HEK293 (cell line): ENCODE measurements at regions not wholly inside any gene's neighbourhood (a gene's known extent, or its start where the extent isn't known, plus 50 kb on each side); places are given as distances from the start of the nearest gene placed in this dataset.

Source experiments
- CTCF ChIA-PET: fragments of 350-600 bp; formaldehyde crosslinking; extraction: SDS; loops from one replicate; lab custom pipeline; 2021; ENCODE audit warnings: antibody characterized with exemption; lab: Yijun Ruan, JAX
- POLR2A ChIA-PET: fragments of 300-600 bp; formaldehyde crosslinking; extraction: SDS; loops from one replicate; lab custom pipeline; 2020; ENCODE audit warnings: antibody characterized with exemption, inconsistent platforms; lab: Yijun Ruan, JAX
- H3K27ac ChIP-seq: fragments of 200-500 bp; sonication (Bioruptor generic); 2 replicates; pipeline ENCODE4 v1.5.1; 2014; ENCODE audit warnings: low read depth, low read length, control low read depth, inconsistent platforms; ENCODE audit errors: extremely low read depth
- H3K36me3 ChIP-seq, 2 experiments: fragments of 200-500 bp in 1 of 2; sonication (Bioruptor generic) in 1 of 2; 1 replicate in 1 of 2; 2 replicates in 1 of 2; pipeline ENCODE4 v1.5.1; 2014 to 2017; ENCODE audit warnings: inconsistent platforms in 2 of 2, low read length in 2 of 2; ENCODE audit not compliant: control insufficient read depth in 2 of 2, insufficient read depth in 1 of 2
- H3K4me1 ChIP-seq: fragments of 200-500 bp; sonication (Bioruptor generic); 2 replicates; pipeline ENCODE4 v1.5.1; 2014; ENCODE audit warnings: mild to moderate bottlenecking, low read length, inconsistent platforms; ENCODE audit not compliant: control insufficient read depth, insufficient read depth
- H3K4me3 ChIP-seq: 2 replicates; pipeline ENCODE4 v1.5.1; 2011; ENCODE audit warnings: low read depth, mild to moderate bottlenecking, control low read depth, low read length, moderate library complexity
- H3K9me3 ChIP-seq: fragments of 200-500 bp; sonication (Bioruptor generic); 2 replicates; pipeline ENCODE4 v1.5.1; 2014; ENCODE audit warnings: low read depth, low read length, inconsistent platforms; ENCODE audit not compliant: control insufficient read depth, insufficient read depth
- MEIS1 ChIP-seq: sonication (generic); formaldehyde crosslinking; IDR thresholded peaks from 2 replicates; pipeline ENCODE4 v1.8.1; 2022; ENCODE audit warnings: missing genetic modification reagents, mild to moderate bottlenecking, borderline replicate concordance
- SP3 ChIP-seq: fragments of 450-650 bp; formaldehyde crosslinking; IDR thresholded peaks from 2 replicates; pipeline ENCODE4 v1.5.1; 2016; ENCODE audit warnings: missing biosample characterization, missing genetic modification characterization
- ZBTB11 ChIP-seq: fragments of 450-650 bp; formaldehyde crosslinking; conservative IDR thresholded peaks from 2 replicates; pipeline ENCODE4 v1.5.1; 2016; ENCODE audit warnings: low read depth, missing biosample characterization, missing genetic modification characterization
- ZBTB21 ChIP-seq: fragments of 450-650 bp; formaldehyde crosslinking; IDR thresholded peaks from 2 replicates; pipeline ENCODE4 v1.5.1; 2017; ENCODE audit warnings: missing biosample characterization, missing genetic modification characterization
- ZFHX2 ChIP-seq: fragments of 450-650 bp; formaldehyde crosslinking; conservative IDR thresholded peaks from 2 replicates; pipeline ENCODE4 v1.5.1; 2016; ENCODE audit warnings: missing biosample characterization, missing genetic modification characterization
- ZFP69B ChIP-seq: fragments of 450-650 bp; formaldehyde crosslinking; IDR thresholded peaks from 2 replicates; pipeline ENCODE4 v1.5.1; 2016; ENCODE audit warnings: missing biosample characterization, missing genetic modification characterization
- ZNF157 ChIP-seq: fragments of 450-650 bp; formaldehyde crosslinking; IDR thresholded peaks from 2 replicates; pipeline ENCODE4 v1.5.1; 2016; ENCODE audit warnings: missing biosample characterization, missing genetic modification characterization
- ZNF2 ChIP-seq: fragments of 450-650 bp; formaldehyde crosslinking; IDR thresholded peaks from 2 replicates; pipeline ENCODE4 v1.5.1; 2016; ENCODE audit warnings: missing biosample characterization, missing genetic modification characterization
- ZNF239 ChIP-seq: fragments of 450-650 bp; formaldehyde crosslinking; IDR thresholded peaks from 2 replicates; pipeline ENCODE4 v1.5.1; 2016; ENCODE audit warnings: missing biosample characterization, missing genetic modification characterization
- ZNF292 ChIP-seq: fragments of 450-650 bp; formaldehyde crosslinking; IDR thresholded peaks from 2 replicates; pipeline ENCODE4 v1.5.1; 2016; ENCODE audit warnings: low read depth, missing biosample characterization, missing genetic modification characterization, borderline replicate concordance
- ZNF350 ChIP-seq: fragments of 450-650 bp; formaldehyde crosslinking; IDR thresholded peaks from 2 replicates; pipeline ENCODE4 v1.5.0; 2017; ENCODE audit warnings: missing biosample characterization, mild to moderate bottlenecking, missing genetic modification characterization
- ZNF394 ChIP-seq: fragments of 450-650 bp; formaldehyde crosslinking; IDR thresholded peaks from 2 replicates; pipeline ENCODE4 v1.5.1; 2016; ENCODE audit warnings: missing biosample characterization, missing genetic modification characterization, mild to moderate bottlenecking, moderate library complexity, borderline replicate concordance
- ZNF596 ChIP-seq: fragments of 450-650 bp; IDR thresholded peaks from 2 replicates; pipeline ENCODE4 v1.5.0; 2018; ENCODE audit warnings: missing biosample characterization, mild to moderate bottlenecking, missing genetic modification characterization, moderate library complexity
- TF ChIP-seq, protein P1 (sequence below): fragments of 450-650 bp; formaldehyde crosslinking; IDR thresholded peaks from 2 replicates; pipeline ENCODE4 v1.5.1; 2016; ENCODE audit warnings: missing biosample characterization, missing genetic modification characterization
- TF ChIP-seq, protein P2 (sequence below): fragments of 450-650 bp; formaldehyde crosslinking; IDR thresholded peaks from 2 replicates; pipeline ENCODE4 v1.5.1; 2016; ENCODE audit warnings: missing biosample characterization, missing genetic modification characterization
- TF ChIP-seq, protein P3 (sequence below): fragments of 450-650 bp; formaldehyde crosslinking; IDR thresholded peaks from 2 replicates; pipeline ENCODE4 v1.5.1; 2016; ENCODE audit warnings: missing biosample characterization, missing genetic modification characterization
- TF ChIP-seq, protein P4 (sequence below): fragments of 450-650 bp; formaldehyde crosslinking; IDR thresholded peaks from 2 replicates; pipeline ENCODE4 v1.5.1; 2016; ENCODE audit warnings: missing biosample characterization, missing genetic modification characterization

GRCh38 chr13:24075137-24075975 is 85.2 kb upstream of the SPATA13 start (continued):
- no peak for TF ChIP-seq ZBTB11 (tag by site-specific recombination)
- TF ChIP-seq, protein P1, sequence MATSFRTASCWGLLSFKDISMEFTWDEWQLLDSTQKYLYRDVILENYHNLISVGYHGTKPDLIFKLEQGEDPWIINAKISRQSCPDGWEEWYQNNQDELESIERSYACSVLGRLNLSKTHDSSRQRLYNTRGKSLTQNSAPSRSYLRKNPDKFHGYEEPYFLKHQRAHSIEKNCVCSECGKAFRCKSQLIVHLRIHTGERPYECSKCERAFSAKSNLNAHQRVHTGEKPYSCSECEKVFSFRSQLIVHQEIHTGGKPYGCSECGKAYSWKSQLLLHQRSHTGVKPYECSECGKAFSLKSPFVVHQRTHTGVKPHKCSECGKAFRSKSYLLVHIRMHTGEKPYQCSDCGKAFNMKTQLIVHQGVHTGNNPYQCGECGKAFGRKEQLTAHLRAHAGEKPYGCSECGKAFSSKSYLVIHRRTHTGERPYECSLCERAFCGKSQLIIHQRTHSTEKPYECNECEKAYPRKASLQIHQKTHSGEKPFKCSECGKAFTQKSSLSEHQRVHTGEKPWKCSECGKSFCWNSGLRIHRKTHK (tag by site-specific recombination) = no peak
- TF ChIP-seq ZNF157 = no peak
- TF ChIP-seq ZNF350 (tag by site-specific recombination) = no peak

GRCh38 chr13:24076109-24076508 is 84.4 kb upstream of the SPATA13 start:
- TF ChIP-seq, protein P2, sequence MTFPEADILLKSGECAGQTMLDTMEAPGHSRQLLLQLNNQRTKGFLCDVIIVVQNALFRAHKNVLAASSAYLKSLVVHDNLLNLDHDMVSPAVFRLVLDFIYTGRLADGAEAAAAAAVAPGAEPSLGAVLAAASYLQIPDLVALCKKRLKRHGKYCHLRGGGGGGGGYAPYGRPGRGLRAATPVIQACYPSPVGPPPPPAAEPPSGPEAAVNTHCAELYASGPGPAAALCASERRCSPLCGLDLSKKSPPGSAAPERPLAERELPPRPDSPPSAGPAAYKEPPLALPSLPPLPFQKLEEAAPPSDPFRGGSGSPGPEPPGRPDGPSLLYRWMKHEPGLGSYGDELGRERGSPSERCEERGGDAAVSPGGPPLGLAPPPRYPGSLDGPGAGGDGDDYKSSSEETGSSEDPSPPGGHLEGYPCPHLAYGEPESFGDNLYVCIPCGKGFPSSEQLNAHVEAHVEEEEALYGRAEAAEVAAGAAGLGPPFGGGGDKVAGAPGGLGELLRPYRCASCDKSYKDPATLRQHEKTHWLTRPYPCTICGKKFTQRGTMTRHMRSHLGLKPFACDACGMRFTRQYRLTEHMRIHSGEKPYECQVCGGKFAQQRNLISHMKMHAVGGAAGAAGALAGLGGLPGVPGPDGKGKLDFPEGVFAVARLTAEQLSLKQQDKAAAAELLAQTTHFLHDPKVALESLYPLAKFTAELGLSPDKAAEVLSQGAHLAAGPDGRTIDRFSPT (tag by site-specific recombination) = no peak
- TF ChIP-seq, protein P3, sequence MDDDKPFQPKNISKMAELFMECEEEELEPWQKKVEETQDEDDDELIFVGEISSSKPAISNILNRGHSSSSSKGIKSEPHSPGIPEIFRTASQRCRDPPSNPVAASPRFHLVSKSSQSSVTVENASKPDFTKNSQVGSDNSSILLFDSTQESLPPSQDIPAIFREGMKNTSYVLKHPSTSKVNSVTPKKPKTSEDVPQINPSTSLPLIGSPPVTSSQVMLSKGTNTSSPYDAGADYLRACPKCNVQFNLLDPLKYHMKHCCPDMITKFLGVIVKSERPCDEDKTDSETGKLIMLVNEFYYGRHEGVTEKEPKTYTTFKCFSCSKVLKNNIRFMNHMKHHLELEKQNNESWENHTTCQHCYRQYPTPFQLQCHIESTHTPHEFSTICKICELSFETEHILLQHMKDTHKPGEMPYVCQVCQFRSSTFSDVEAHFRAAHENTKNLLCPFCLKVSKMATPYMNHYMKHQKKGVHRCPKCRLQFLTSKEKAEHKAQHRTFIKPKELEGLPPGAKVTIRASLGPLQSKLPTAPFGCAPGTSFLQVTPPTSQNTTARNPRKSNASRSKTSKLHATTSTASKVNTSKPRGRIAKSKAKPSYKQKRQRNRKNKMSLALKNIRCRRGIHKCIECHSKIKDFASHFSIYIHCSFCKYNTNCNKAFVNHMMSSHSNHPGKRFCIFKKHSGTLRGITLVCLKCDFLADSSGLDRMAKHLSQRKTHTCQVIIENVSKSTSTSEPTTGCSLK (tag by site-specific recombination) = no peak
- TF ChIP-seq ZFP69B (tag by site-specific recombination) = no peak
- Histone ChIP-seq H3K9me3 (no peaks in the 10 kb centered on the region), H3K36me3 (no peaks in the 10 kb centered on the region), H3K27ac (no peak overlapping the region), H3K4me1 (no peaks in the 10 kb centered on the region), H3K4me3 (no peak overlapping the region)
- CTCF ChIA-PET = interaction anchor here (0.6 to 0.7 kb wide), 2 partner anchors 16 to 25 kb away, joined by 3 read pairs; no protein-coding TSS in a partner anchor
- POLR2A ChIA-PET = interaction anchor here (0.5 kb wide), 1 partner anchor 563 kb away, joined by 4 read pairs; no protein-coding TSS in a partner anchor

GRCh38 chr13:24076636-24077035 is 83.9 kb upstream of the SPATA13 start:
- H3K9me3 ChIP-seq = no peaks in the 10 kb centered on the region
- H3K36me3 ChIP-seq = no peaks in the 10 kb centered on the region
- no peak overlapping the region for H3K27ac ChIP-seq
- H3K4me3 ChIP-seq = no peak overlapping the region
- CTCF ChIA-PET = interaction anchor here (0.7 kb wide), 1 partner anchor 25 kb away, joined by 3 read pairs; no protein-coding TSS in a partner anchor
- no peaks in the 10 kb centered on the region for H3K4me1 ChIP-seq
- POLR2A ChIA-PET = no interaction called here
- TF ChIP-seq ZNF239 (tag by site-specific recombination) (no peak), SP3 (no peak), MEIS1 (CRISPR knock-in tag) (no peak), ZNF2 (tag by site-specific recombination) (no peak), ZNF596 (tag by site-specific recombination) (no peak), ZNF292 (no peak), ZBTB21 (tag by site-specific recombination) (no peak), ZNF394 (tag by site-specific recombination) (no peak), ZFHX2 (tag by site-specific recombination) (no peak)
- TF ChIP-seq, protein P3 (tag by site-specific recombination) = no peak
- TF ChIP-seq, protein P4, sequence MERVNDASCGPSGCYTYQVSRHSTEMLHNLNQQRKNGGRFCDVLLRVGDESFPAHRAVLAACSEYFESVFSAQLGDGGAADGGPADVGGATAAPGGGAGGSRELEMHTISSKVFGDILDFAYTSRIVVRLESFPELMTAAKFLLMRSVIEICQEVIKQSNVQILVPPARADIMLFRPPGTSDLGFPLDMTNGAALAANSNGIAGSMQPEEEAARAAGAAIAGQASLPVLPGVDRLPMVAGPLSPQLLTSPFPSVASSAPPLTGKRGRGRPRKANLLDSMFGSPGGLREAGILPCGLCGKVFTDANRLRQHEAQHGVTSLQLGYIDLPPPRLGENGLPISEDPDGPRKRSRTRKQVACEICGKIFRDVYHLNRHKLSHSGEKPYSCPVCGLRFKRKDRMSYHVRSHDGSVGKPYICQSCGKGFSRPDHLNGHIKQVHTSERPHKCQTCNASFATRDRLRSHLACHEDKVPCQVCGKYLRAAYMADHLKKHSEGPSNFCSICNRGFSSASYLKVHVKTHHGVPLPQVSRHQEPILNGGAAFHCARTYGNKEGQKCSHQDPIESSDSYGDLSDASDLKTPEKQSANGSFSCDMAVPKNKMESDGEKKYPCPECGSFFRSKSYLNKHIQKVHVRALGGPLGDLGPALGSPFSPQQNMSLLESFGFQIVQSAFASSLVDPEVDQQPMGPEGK (tag by site-specific recombination) = no peak
